Mucosa of descending colon (tissue), 3 donors: ENCODE measurements at regions not wholly inside any gene's neighbourhood (a gene's known extent, or its start where the extent isn't known, plus 50 kb on each side); places are given as distances from the start of the nearest gene placed in this dataset.
"Not testable (repeated sequence)": the region's sequence is repeated elsewhere in the genome, so short reads cannot be mapped to it uniquely, and the experiment has no call there.

ENCODE experiments used
- ATAC-seq: fragments of 200-7000 bp; cut with Tn5 transposase; one replicate; pipeline ENCODE4 v1.9.1; 2020; ENCODE audit warnings: mild to moderate bottlenecking, moderate library complexity
- DNase-seq, 3 donors: peaks; one replicate each; pipeline ENCODE4 v3.0.0-alpha.2; 2020
- H3K36me3 ChIP-seq: fragments of 200-600 bp; one replicate; pipeline ENCODE4 v1.8.0; 2021; ENCODE audit warnings: low read depth, mild to moderate bottlenecking
- H3K4me1 ChIP-seq: fragments of 200-600 bp; one replicate; pipeline ENCODE4 v1.8.0; 2021; ENCODE audit warnings: low read depth, mild to moderate bottlenecking
- H3K4me3 ChIP-seq: fragments of 200-600 bp; one replicate; pipeline ENCODE4 v1.8.0; 2021; ENCODE audit warnings: mild to moderate bottlenecking
- H3K9me3 ChIP-seq: fragments of 200-600 bp; one replicate; pipeline ENCODE4 v1.8.0; 2021; ENCODE audit warnings: mild to moderate bottlenecking
- intact Hi-C, 2 donors: fragments of 100-400 bp; cut with DNase I in 1 of 2; cut with micrococcal nuclease in 1 of 2; formaldehyde crosslinking; loops; one replicate each; pipeline versions ENCODE4 v1.11.0 to v1.11.1; 2022; cut with DNase I, micrococcal nuclease
- TF ChIP-seq, protein P1 (sequence below): fragments of 200-600 bp; IDR thresholded peaks from one replicate; pipeline ENCODE4 v1.8.0; 2022; ENCODE audit warnings: antibody characterized with exemption, mild to moderate bottlenecking
- donor health status: DM: no; HTN: no; CAD: no; lungs with moderate emphysema.
- donor health status: DM: no; HTN: no; CAD: no.
- donor health status: DM: no; HTN: yes; CAD: no.

- intact Hi-C loops = no loop called here
- DNase-seq (no peak), ATAC-seq (no peak)
- no peaks in the 10 kb centered on the region for H3K36me3 ChIP-seq
- no peak overlapping the region for H3K4me3 ChIP-seq
- H3K4me1 ChIP-seq = no peaks in the 10 kb centered on the region
- peaks cover 57% of the 10 kb centered on the region for H3K9me3 ChIP-seq
- TF ChIP-seq, protein P1, sequence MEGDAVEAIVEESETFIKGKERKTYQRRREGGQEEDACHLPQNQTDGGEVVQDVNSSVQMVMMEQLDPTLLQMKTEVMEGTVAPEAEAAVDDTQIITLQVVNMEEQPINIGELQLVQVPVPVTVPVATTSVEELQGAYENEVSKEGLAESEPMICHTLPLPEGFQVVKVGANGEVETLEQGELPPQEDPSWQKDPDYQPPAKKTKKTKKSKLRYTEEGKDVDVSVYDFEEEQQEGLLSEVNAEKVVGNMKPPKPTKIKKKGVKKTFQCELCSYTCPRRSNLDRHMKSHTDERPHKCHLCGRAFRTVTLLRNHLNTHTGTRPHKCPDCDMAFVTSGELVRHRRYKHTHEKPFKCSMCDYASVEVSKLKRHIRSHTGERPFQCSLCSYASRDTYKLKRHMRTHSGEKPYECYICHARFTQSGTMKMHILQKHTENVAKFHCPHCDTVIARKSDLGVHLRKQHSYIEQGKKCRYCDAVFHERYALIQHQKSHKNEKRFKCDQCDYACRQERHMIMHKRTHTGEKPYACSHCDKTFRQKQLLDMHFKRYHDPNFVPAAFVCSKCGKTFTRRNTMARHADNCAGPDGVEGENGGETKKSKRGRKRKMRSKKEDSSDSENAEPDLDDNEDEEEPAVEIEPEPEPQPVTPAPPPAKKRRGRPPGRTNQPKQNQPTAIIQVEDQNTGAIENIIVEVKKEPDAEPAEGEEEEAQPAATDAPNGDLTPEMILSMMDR = no peak
Measured at GRCh38 chr17:54455251-54455868, 445.3 kb upstream of the TOM1L1 start.

GRCh38 chr17:54465443-54465842, 435.2 kb upstream of the TOM1L1 start:
- DNase-seq, ATAC-seq, H3K4me1 ChIP-seq, H3K4me3 ChIP-seq, intact Hi-C loops, H3K36me3 ChIP-seq: not testable (repeated sequence)
- H3K9me3 ChIP-seq = peaks cover 22% of the 10 kb centered on the region

GRCh38 chr17:54466875-54467274, 433.8 kb upstream of the TOM1L1 start:
- DNase-seq (no peak), ATAC-seq (no peak)
- H3K4me3 ChIP-seq = no peak overlapping the region
- intact Hi-C loops = no loop called here
- no peaks in the 10 kb centered on the region for H3K36me3 ChIP-seq
- H3K9me3 ChIP-seq = peaks cover 16% of the 10 kb centered on the region
- TF ChIP-seq, protein P1 = no peak
- no peaks in the 10 kb centered on the region for H3K4me1 ChIP-seq

DNA sequence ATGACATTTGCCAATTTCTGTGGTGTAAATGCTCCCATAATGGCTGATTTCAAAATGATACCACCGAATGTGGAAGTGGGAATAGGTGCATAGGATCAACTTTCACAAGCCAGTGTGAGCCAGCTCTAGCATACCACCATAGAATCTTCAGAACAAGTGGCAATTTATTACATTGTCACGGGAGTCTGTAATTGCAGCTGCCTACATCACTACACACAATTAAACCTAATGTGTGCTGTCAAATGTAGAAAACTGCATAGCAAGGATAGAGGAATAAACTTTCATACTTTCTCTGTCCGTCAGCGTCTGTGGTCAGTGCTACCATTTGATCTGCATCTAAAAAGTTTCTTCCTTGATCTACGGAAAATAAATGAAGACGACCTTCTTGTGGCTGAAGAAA, 417.8 kb upstream of the TOM1L1 start:
- peaks cover 9% of the 10 kb centered on the region for H3K9me3 ChIP-seq
- TF ChIP-seq, protein P1 = no peak
- DNase-seq = no peak
- no peak overlapping the region for H3K4me3 ChIP-seq
- no peaks in the 10 kb centered on the region for H3K36me3 ChIP-seq
- H3K4me1 ChIP-seq = no peaks in the 10 kb centered on the region
- intact Hi-C loops = no loop called here
- ATAC-seq = no peak

- no peak for ATAC-seq
- no peak for DNase-seq
- intact Hi-C loops = no loop called here
Measured at GRCh38 chr17:54493691-54494090, 407.0 kb upstream of the TOM1L1 start.

More at GRCh38 chr17:54493691-54494090, 407.0 kb upstream of the TOM1L1 start:
- Histone ChIP-seq H3K9me3 (peaks cover 6% of the 10 kb centered on the region), H3K36me3 (no peaks in the 10 kb centered on the region), H3K4me3 (no peak overlapping the region), H3K4me1 (no peaks in the 10 kb centered on the region)
- TF ChIP-seq, protein P1 = no peak
